ENCODE measurements at regions not wholly inside any gene's neighbourhood (a gene's known extent, or its start where the extent isn't known, plus 50 kb on each side); places are given as distances from the start of the nearest gene placed in this dataset.

DNA sequence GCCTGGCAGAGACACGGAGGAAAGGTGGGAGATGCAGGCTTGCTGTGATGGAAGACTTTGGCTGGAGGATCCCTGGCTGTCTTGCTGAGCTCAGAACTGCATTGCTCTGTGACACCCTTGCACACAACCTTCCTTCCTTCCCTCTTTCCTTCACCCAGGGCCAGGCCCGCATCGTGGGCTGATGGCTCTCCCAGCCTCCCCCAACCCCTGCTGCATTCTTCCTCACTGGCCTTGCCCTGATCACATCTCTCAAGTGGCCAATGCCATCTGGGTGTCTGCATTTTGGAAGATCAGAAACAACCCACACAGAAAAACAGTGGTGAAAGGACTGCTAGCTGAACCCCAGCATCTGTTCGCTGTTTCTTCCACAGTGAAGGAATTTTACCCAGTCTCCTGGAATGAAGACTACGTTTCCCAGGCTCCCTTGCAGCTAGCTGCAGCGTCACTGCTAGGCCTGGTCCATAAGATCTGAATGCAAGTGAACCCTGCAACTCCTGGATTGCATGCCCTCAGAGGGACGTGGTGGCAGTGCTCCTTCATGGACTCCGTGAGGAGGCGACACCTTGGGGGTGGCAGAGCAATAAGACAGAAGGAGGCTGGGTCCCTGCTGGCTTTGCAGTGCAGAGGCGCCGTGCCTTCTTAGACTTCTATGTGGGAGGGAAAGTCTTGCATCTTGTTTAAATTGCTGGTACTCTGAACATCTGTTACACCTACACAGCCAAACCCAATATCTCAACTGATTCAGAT, 78.9 kb upstream of the YWHAQ start:
- TF ChIP-seq, protein P1, sequence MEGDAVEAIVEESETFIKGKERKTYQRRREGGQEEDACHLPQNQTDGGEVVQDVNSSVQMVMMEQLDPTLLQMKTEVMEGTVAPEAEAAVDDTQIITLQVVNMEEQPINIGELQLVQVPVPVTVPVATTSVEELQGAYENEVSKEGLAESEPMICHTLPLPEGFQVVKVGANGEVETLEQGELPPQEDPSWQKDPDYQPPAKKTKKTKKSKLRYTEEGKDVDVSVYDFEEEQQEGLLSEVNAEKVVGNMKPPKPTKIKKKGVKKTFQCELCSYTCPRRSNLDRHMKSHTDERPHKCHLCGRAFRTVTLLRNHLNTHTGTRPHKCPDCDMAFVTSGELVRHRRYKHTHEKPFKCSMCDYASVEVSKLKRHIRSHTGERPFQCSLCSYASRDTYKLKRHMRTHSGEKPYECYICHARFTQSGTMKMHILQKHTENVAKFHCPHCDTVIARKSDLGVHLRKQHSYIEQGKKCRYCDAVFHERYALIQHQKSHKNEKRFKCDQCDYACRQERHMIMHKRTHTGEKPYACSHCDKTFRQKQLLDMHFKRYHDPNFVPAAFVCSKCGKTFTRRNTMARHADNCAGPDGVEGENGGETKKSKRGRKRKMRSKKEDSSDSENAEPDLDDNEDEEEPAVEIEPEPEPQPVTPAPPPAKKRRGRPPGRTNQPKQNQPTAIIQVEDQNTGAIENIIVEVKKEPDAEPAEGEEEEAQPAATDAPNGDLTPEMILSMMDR (IDR thresholded peaks at IDR 0.05; ENCODE audit: low read depth, low read length), result no peak
- TF ChIP-seq EZH2phosphoT487 (IDR thresholded peaks at IDR 0.05; ENCODE audit: low read depth), result no peak
